Neuronal stem cell (in vitro differentiated cells): ENCODE measurements at regions not wholly inside any gene's neighbourhood (a gene's known extent, or its start where the extent isn't known, plus 50 kb on each side); places are given as distances from the start of the nearest gene placed in this dataset.

Source experiments
- DNase-seq: peaks from one replicate; pipeline ENCODE4 v3.0.0-alpha.2; 2013; ENCODE audit warnings: low spot score
- H2AFZ ChIP-seq: one replicate; pipeline ENCODE4 v1.6.1; 2013; ENCODE audit warnings: mild to moderate bottlenecking, low read length, inconsistent platforms
- H2AK5ac ChIP-seq: 2 replicates; pipeline ENCODE4 v1.6.1; 2013; ENCODE audit warnings: low read depth, mild to moderate bottlenecking, inconsistent platforms, low read length, moderate library complexity, mixed read lengths
- H2BK120ac ChIP-seq: 2 replicates; pipeline ENCODE4 v1.6.1; 2013; ENCODE audit warnings: low read depth, mild to moderate bottlenecking, inconsistent platforms, low read length, moderate library complexity, mixed read lengths
- H2BK12ac ChIP-seq: one replicate; pipeline ENCODE4 v1.6.1; 2013; ENCODE audit warnings: low read length, inconsistent platforms
- H2BK15ac ChIP-seq: 2 replicates; pipeline ENCODE4 v1.6.1; 2013; ENCODE audit warnings: mild to moderate bottlenecking, low read length, inconsistent platforms, mixed read lengths
- H2BK5ac ChIP-seq: one replicate; pipeline ENCODE4 v1.6.1; 2013; ENCODE audit warnings: inconsistent platforms, mild to moderate bottlenecking, low read length, moderate library complexity
- H3K14ac ChIP-seq: one replicate; pipeline ENCODE4 v1.6.1; 2013; ENCODE audit warnings: low read length, inconsistent platforms
- H3K18ac ChIP-seq: 2 replicates; pipeline ENCODE4 v1.6.1; 2013; ENCODE audit warnings: low read length, inconsistent platforms
- H3K23ac ChIP-seq: 2 replicates; pipeline ENCODE4 v1.6.1; 2013; ENCODE audit warnings: low read depth, mild to moderate bottlenecking, mixed read lengths, low read length, inconsistent platforms; ENCODE audit not compliant: poor library complexity
- H3K27ac ChIP-seq: replicated peaks from 3 replicates; pipeline ENCODE4 v1.5.1; 2013; ENCODE audit warnings: low read length, inconsistent platforms
- H3K27me3 ChIP-seq, 3 experiments: 2 replicates each; pipeline ENCODE4 v1.6.1; 2013; ENCODE audit warnings: low read length in 3 of 3, mild to moderate bottlenecking in 2 of 3, inconsistent platforms in 1 of 3, low read depth in 1 of 3, mixed read lengths in 1 of 3, moderate library complexity in 1 of 3; ENCODE audit not compliant: control insufficient read depth in 3 of 3, insufficient read depth in 3 of 3
- H3K36me3 ChIP-seq, 2 donors: replicated peaks in 1 of 2; 2 replicates each; pipeline ENCODE4 v1.6.1; 2013; ENCODE audit warnings: low read length in 2 of 2; ENCODE audit not compliant: control insufficient read depth in 2 of 2, insufficient read depth in 2 of 2
- H3K4ac ChIP-seq: 2 replicates; pipeline ENCODE4 v1.6.1; 2013; ENCODE audit warnings: inconsistent platforms, mild to moderate bottlenecking, low read length, moderate library complexity
- H3K4me1 ChIP-seq, 2 donors: 1 replicate in 1 of 2; 2 replicates in 1 of 2; pipeline ENCODE4 v1.6.1; 2013; ENCODE audit warnings: low read length in 2 of 2, low read depth in 1 of 2; ENCODE audit not compliant: control insufficient read depth in 2 of 2, insufficient read depth in 1 of 2
- H3K4me2 ChIP-seq: one replicate; pipeline ENCODE4 v1.6.1; 2013; ENCODE audit warnings: mild to moderate bottlenecking, low read length, inconsistent platforms; ENCODE audit not compliant: insufficient read depth, poor library complexity, severe bottlenecking
- H3K4me3 ChIP-seq, 2 donors: 2 replicates each; pipeline ENCODE4 v1.5.1; 2013; ENCODE audit warnings: low read length in 2 of 2, mild to moderate bottlenecking in 2 of 2, inconsistent platforms in 1 of 2, moderate library complexity in 1 of 2
- H3K79me1 ChIP-seq: one replicate; pipeline ENCODE4 v1.6.1; 2013; ENCODE audit warnings: low read depth, mild to moderate bottlenecking, inconsistent platforms, low read length, moderate library complexity
- H3K9ac ChIP-seq: one replicate; pipeline ENCODE4 v1.6.1; 2013; ENCODE audit warnings: mild to moderate bottlenecking, low read depth, low read length, inconsistent platforms; ENCODE audit not compliant: poor library complexity
- H3K9me3 ChIP-seq, 2 donors: replicated peaks in 1 of 2; 2 replicates each; pipeline versions ENCODE3 to v1.6.1; 2013; ENCODE audit warnings: low read length in 2 of 2, mild to moderate bottlenecking in 2 of 2, inconsistent platforms in 1 of 2, low read depth in 1 of 2, mixed read lengths in 1 of 2, moderate library complexity in 1 of 2; ENCODE audit not compliant: control insufficient read depth in 2 of 2, insufficient read depth in 1 of 2
- H4K8ac ChIP-seq: one replicate; pipeline ENCODE4 v1.6.1; 2013; ENCODE audit warnings: low read depth, mild to moderate bottlenecking, inconsistent platforms, low read length, moderate library complexity
- H4K91ac ChIP-seq: one replicate; pipeline ENCODE4 v1.6.1; 2013; ENCODE audit warnings: low read length, low read depth, mild to moderate bottlenecking, inconsistent platforms; ENCODE audit not compliant: poor library complexity
- WGBS, 2 donors: extraction: QIAGEN DNeasy Blood & Tissue Kit; methylation state at CpG; one replicate each; pipeline ENCODE4 v1.1.7; 2013; ENCODE audit warnings: missing lambda C conversion rate in 2 of 2, mixed read lengths in 1 of 2; ENCODE audit not compliant: insufficient read length in 2 of 2, insufficient replicate concordance in 1 of 2; ENCODE audit errors: extremely low coverage in 2 of 2; 5-methylcytosine and 5-hydroxymethylcytosine counted together

- no peak overlapping the region for H3K9ac ChIP-seq
- H3K18ac ChIP-seq: no peak overlapping the region
- DNase-seq: no peak
- no peak overlapping the region for H2BK12ac ChIP-seq
- no peak overlapping the region for H3K4ac ChIP-seq
- peaks cover 0 to 8% of the 10 kb centered on the region in 2 donors for H3K4me1 ChIP-seq
- H3K4me3 ChIP-seq: no peak overlapping the region
- peak overlapping the region; percentile 9 for H2AK5ac ChIP-seq
- H3K14ac ChIP-seq: no peak overlapping the region
- H3K4me2 ChIP-seq: no peak overlapping the region
- no peak overlapping the region for H2BK120ac ChIP-seq
- H4K8ac ChIP-seq: peak overlapping the region; percentile 70
- H2BK15ac ChIP-seq: no peak overlapping the region
- no peak overlapping the region for H3K27ac ChIP-seq
- H2AFZ ChIP-seq: no peak overlapping the region
- H4K91ac ChIP-seq: no peak overlapping the region
- no peaks in the 10 kb centered on the region for H3K9me3 ChIP-seq
- H2BK5ac ChIP-seq: peak overlapping the region; percentile 25
- H3K27me3 ChIP-seq: peaks cover 0 to 9% (median 0%) of the 10 kb centered on the region in 3 experiments
- no peaks in the 10 kb centered on the region for H3K36me3 ChIP-seq
- WGBS, 2 donors: no CpG with 5 or more reads among the region's 4 CpGs
- H3K79me1 ChIP-seq: no peaks in the 10 kb centered on the region
- H3K23ac ChIP-seq: no peak overlapping the region
These were observed 285.7 kb downstream of the ZEB1 start for GRCh38 chr10:31604646-31605170.

- Histone ChIP-seq H3K4me3 (peak overlapping the region in 1 of 2 donors; percentile 56), H3K4me1 (peaks cover 0 to 8% of the 10 kb centered on the region in 2 donors), H2BK12ac (no peak overlapping the region), H4K91ac (no peak overlapping the region), H3K27ac (no peak overlapping the region), H2AFZ (peak overlapping the region; percentile 93), H3K36me3 (no peaks in the 10 kb centered on the region), H3K9ac (no peak overlapping the region), H3K79me1 (no peaks in the 10 kb centered on the region), H3K18ac (peak overlapping the region; percentile 16), H2AK5ac (no peak overlapping the region), H3K27me3 (peaks cover 0 to 9% (median 0%) of the 10 kb centered on the region in 3 experiments), H2BK120ac (no peak overlapping the region), H3K23ac (no peak overlapping the region), H2BK15ac (peak overlapping the region; percentile 22), H4K8ac (no peak overlapping the region), H2BK5ac (no peak overlapping the region), H3K4ac (no peak overlapping the region), H3K14ac (no peak overlapping the region), H3K4me2 (no peak overlapping the region), H3K9me3 (no peaks in the 10 kb centered on the region)
- no peak for DNase-seq
- no CpG with 5 or more reads among the region's 12 CpGs for WGBS, 2 donors
These were observed 285.1 kb downstream of the ZEB1 start for GRCh38 chr10:31604096-31604495.

GRCh38 chr10:31603235-31604087, 284.4 kb downstream of the ZEB1 start:
- Histone ChIP-seq H3K9ac (peak overlapping the region; percentile 74), H3K4me3 (peak overlapping the region; percentile 56 to 81), H2BK120ac (no peak overlapping the region), H3K14ac (no peak overlapping the region), H3K27ac (peak overlapping the region; percentile 66), H3K79me1 (no peaks in the 10 kb centered on the region), H2BK12ac (no peak overlapping the region), H3K27me3 (peaks cover 0 to 9% (median 0%) of the 10 kb centered on the region in 3 experiments), H4K91ac (no peak overlapping the region), H2BK5ac (peak overlapping the region; percentile 94), H3K18ac (peak overlapping the region; percentile 95), H2AK5ac (no peak overlapping the region), H3K4ac (no peak overlapping the region), H3K4me2 (peak overlapping the region; percentile 89), H3K36me3 (no peaks in the 10 kb centered on the region), H2BK15ac (peak overlapping the region; percentile 33), H2AFZ (peak overlapping the region; percentile 93), H4K8ac (no peak overlapping the region), H3K23ac (peak overlapping the region; percentile 67), H3K4me1 (peaks cover 0 to 8% of the 10 kb centered on the region in 2 donors), H3K9me3 (no peaks in the 10 kb centered on the region)
- WGBS, 2 donors: no CpG with 5 or more reads among the region's 68 CpGs
- DNase-seq: peak; percentile 95

GRCh38 chr10:31602541-31603234, 283.7 kb downstream of the ZEB1 start:
- peak overlapping the region; percentile 66 for H3K27ac ChIP-seq

More at GRCh38 chr10:31602541-31603234, 283.7 kb downstream of the ZEB1 start:
- peak overlapping the region; percentile 56 to 81 for H3K4me3 ChIP-seq
- H3K23ac ChIP-seq: no peak overlapping the region
- H2AK5ac ChIP-seq: no peak overlapping the region
- H3K14ac ChIP-seq: no peak overlapping the region
- H4K8ac ChIP-seq: no peak overlapping the region
- no peaks in the 10 kb centered on the region for H3K79me1 ChIP-seq
- H3K36me3 ChIP-seq: no peaks in the 10 kb centered on the region
- H2BK15ac ChIP-seq: peak overlapping the region; percentile 33
- no peaks in the 10 kb centered on the region for H3K9me3 ChIP-seq
- peak overlapping the region; percentile 94 for H2BK5ac ChIP-seq
- peak overlapping the region; percentile 95 for H3K18ac ChIP-seq
- no peak overlapping the region for H2BK120ac ChIP-seq
- WGBS, 2 donors: no CpG with 5 or more reads among the region's 22 CpGs
- peaks cover 0 to 9% (median 0%) of the 10 kb centered on the region in 3 experiments for H3K27me3 ChIP-seq
- H3K9ac ChIP-seq: peak overlapping the region; percentile 74
- peak; percentile 53 for DNase-seq
- H2AFZ ChIP-seq: peak overlapping the region; percentile 93
- H2BK12ac ChIP-seq: no peak overlapping the region
- peak overlapping the region; percentile 89 for H3K4me2 ChIP-seq
- H4K91ac ChIP-seq: no peak overlapping the region
- H3K4ac ChIP-seq: no peak overlapping the region
- H3K4me1 ChIP-seq: peaks cover 0 to 8% of the 10 kb centered on the region in 2 donors
